Calu3 (cell line): ENCODE measurements at regions not wholly inside any gene's neighbourhood (a gene's known extent, or its start where the extent isn't known, plus 50 kb on each side); places are given as distances from the start of the nearest gene placed in this dataset.

ENCODE experiments used
- BruUV-seq: library from RNA; stranded (reverse); fragments of 400-500 nt; replicated peaks from 2 replicates; lab custom pipeline; 2021; lab: Mats Ljungman, UMichigan
- CTCF ChIA-PET: fragments of 300-600 bp; sonication (Branson Sonifier 250); formaldehyde crosslinking; loops from one replicate; lab custom pipeline; 2022; ENCODE audit warnings: antibody characterized with exemption; lab: Charles Lee
- DNase-seq: peaks from one replicate; pipeline ENCODE4 v3.0.0; 2022
- H3K27ac Mint-ChIP-seq: one replicate; pipeline ENCODE4 v1.8.0; 2022; ENCODE audit warnings: mixed read lengths; ENCODE audit not compliant: unreplicated experiment
- H3K27me3 Mint-ChIP-seq: one replicate; pipeline ENCODE4 v1.8.0; 2022; ENCODE audit warnings: mixed read lengths; ENCODE audit not compliant: unreplicated experiment
- H3K36me3 Mint-ChIP-seq: one replicate; pipeline ENCODE4 v1.8.0; 2022; ENCODE audit warnings: mild to moderate bottlenecking, moderate library complexity, mixed read lengths; ENCODE audit not compliant: insufficient read depth, unreplicated experiment
- H3K4me1 Mint-ChIP-seq: one replicate; pipeline ENCODE4 v1.8.0; 2022; ENCODE audit warnings: mild to moderate bottlenecking, low read depth, mixed read lengths; ENCODE audit not compliant: unreplicated experiment
- H3K4me3 Mint-ChIP-seq: one replicate; pipeline ENCODE4 v1.8.0; 2022; ENCODE audit warnings: mild to moderate bottlenecking, low read depth, moderate library complexity, mixed read lengths; ENCODE audit not compliant: unreplicated experiment
- H3K9me3 Mint-ChIP-seq: one replicate; pipeline ENCODE4 v1.8.0; 2022; ENCODE audit warnings: low read depth, mixed read lengths; ENCODE audit not compliant: unreplicated experiment
- intact Hi-C: fragments of 100-400 bp; cut with micrococcal nuclease; formaldehyde crosslinking; loops from one replicate; pipeline ENCODE4 v1.10.0; 2022; ENCODE audit not compliant: unreplicated experiment
- TF ChIP-seq, protein P1 (sequence below): fragments of 200-600 bp; IDR thresholded peaks from one replicate; pipeline ENCODE4 v1.8.0; 2022; ENCODE audit warnings: antibody characterized with exemption; ENCODE audit not compliant: unreplicated experiment

GRCh38 chr7:119228482-119228881 is 1004.0 kb downstream of the ANKRD7 start:
- H3K27me3 Mint-ChIP-seq: no peaks in the 10 kb centered on the region
- no TSS peak for BruUV-seq
- H3K9me3 Mint-ChIP-seq: peaks cover 3% of the 10 kb centered on the region
- no peaks in the 10 kb centered on the region for H3K36me3 Mint-ChIP-seq
- intact Hi-C loops: no loop called here
- CTCF ChIA-PET: no interaction called here
- no peak overlapping the region for H3K4me3 Mint-ChIP-seq
- no peak overlapping the region for H3K27ac Mint-ChIP-seq
- no peak for DNase-seq
- TF ChIP-seq, protein P1, sequence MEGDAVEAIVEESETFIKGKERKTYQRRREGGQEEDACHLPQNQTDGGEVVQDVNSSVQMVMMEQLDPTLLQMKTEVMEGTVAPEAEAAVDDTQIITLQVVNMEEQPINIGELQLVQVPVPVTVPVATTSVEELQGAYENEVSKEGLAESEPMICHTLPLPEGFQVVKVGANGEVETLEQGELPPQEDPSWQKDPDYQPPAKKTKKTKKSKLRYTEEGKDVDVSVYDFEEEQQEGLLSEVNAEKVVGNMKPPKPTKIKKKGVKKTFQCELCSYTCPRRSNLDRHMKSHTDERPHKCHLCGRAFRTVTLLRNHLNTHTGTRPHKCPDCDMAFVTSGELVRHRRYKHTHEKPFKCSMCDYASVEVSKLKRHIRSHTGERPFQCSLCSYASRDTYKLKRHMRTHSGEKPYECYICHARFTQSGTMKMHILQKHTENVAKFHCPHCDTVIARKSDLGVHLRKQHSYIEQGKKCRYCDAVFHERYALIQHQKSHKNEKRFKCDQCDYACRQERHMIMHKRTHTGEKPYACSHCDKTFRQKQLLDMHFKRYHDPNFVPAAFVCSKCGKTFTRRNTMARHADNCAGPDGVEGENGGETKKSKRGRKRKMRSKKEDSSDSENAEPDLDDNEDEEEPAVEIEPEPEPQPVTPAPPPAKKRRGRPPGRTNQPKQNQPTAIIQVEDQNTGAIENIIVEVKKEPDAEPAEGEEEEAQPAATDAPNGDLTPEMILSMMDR: no peak
- no peaks in the 10 kb centered on the region for H3K4me1 Mint-ChIP-seq

DNA sequence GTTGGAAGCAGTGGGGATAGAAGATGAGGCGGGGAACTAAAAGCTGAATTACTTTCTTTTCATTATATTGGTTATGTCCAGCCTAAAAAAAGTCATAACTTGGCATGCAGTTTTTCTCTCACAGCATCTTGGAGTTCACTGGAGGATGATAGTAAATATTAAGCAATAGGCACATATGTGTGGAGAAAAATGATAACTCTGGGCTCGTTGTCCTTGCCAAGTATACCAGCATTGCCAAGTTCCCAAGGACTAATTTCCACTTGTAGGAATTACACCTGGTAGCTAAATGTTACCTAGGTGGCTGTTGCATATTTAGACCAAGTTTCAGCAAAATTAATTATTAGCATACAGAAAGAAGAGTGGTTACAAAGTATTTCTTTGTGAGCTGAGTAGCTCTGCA is 1007.6 kb downstream of the ANKRD7 start:
- Mint-ChIP-seq H3K4me1 (no peaks in the 10 kb centered on the region), H3K27me3 (no peaks in the 10 kb centered on the region), H3K4me3 (no peak overlapping the region), H3K27ac (no peak overlapping the region), H3K36me3 (no peaks in the 10 kb centered on the region), H3K9me3 (no peaks in the 10 kb centered on the region)
- no TSS peak for BruUV-seq
- TF ChIP-seq, protein P1: no peak
- DNase-seq: no peak
- intact Hi-C loops: no loop called here
- CTCF ChIA-PET: no interaction called here

- CTCF ChIA-PET: no interaction called here
- Mint-ChIP-seq H3K27ac (no peak overlapping the region), H3K9me3 (no peaks in the 10 kb centered on the region), H3K36me3 (no peaks in the 10 kb centered on the region), H3K4me3 (no peak overlapping the region), H3K4me1 (no peaks in the 10 kb centered on the region), H3K27me3 (no peaks in the 10 kb centered on the region)
- TF ChIP-seq, protein P1: no peak
- no peak for DNase-seq
- intact Hi-C loops: no loop called here
- no TSS peak for BruUV-seq
These were observed 1008.5 kb downstream of the ANKRD7 start for GRCh38 chr7:119233015-119233414.

DNA sequence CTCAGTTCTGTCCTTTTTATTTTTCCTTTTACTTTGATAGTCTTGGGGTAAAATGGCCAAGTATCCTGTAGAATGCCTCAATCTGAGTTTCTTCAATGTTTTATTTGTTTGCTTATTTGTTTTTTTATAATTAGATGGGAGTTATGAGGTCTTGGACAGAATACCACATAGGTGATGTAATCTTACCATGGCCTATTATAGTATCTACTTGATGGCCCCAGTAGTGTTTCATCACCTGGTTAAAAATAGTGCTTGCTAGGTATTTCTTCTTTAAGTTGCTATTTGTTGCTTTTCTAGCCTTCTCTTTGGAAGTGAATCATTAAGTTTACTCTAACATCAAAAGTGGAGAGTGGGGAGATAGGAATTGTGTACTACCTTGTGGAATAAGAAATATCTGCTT is 1020.0 kb upstream of the KCND2 start:
- Mint-ChIP-seq H3K27me3 (no peaks in the 10 kb centered on the region), H3K27ac (no peak overlapping the region), H3K4me1 (peaks cover 13% of the 10 kb centered on the region), H3K4me3 (no peak overlapping the region), H3K9me3 (no peaks in the 10 kb centered on the region), H3K36me3 (no peaks in the 10 kb centered on the region)
- CTCF ChIA-PET: no interaction called here
- TF ChIP-seq, protein P1: no peak
- intact Hi-C loops: no loop called here
- BruUV-seq: no TSS peak
- no peak for DNase-seq
